Kidney (tissue), 13 donors: ENCODE measurements at regions not wholly inside any gene's neighbourhood (a gene's known extent, or its start where the extent isn't known, plus 50 kb on each side); places are given as distances from the start of the nearest gene placed in this dataset.

Source experiments
- DNase-seq, 5 donors: peaks; one replicate each; pipeline ENCODE4 v3.0.0-alpha.2; 2013 to 2020
- FAIRE-seq: peaks from 2 replicates; lab custom pipeline; 2012; peaks lifted over from hg19 to GRCh38; lab: Jason Lieb, UNC
- H3K27ac ChIP-seq, 2 donors: one replicate each; pipeline ENCODE4 v1.7.0; 2013; ENCODE audit warnings: low read depth in 2 of 2, low read length in 2 of 2, inconsistent platforms in 1 of 2
- H3K27me3 ChIP-seq: one replicate; pipeline ENCODE4 v1.7.1; 2013; ENCODE audit warnings: low read length, inconsistent platforms; ENCODE audit not compliant: control insufficient read depth, insufficient read depth
- H3K36me3 ChIP-seq, 3 donors: one replicate each; pipeline versions ENCODE4 v1.7.0 to v1.7.1; 2013; ENCODE audit warnings: low read length in 3 of 3, control low read depth in 1 of 3, inconsistent platforms in 1 of 3; ENCODE audit not compliant: insufficient read depth in 3 of 3, control insufficient read depth in 2 of 3
- H3K4me1 ChIP-seq, 3 donors: one replicate each; pipeline versions ENCODE4 v1.7.0 to v1.7.1; 2013; ENCODE audit warnings: low read length in 3 of 3, inconsistent platforms in 1 of 3, low read depth in 1 of 3; ENCODE audit not compliant: control insufficient read depth in 2 of 3, insufficient read depth in 2 of 3
- H3K4me3 ChIP-seq, 3 donors: one replicate each; pipeline versions ENCODE4 v1.7.0 to v1.8.1; 2013; ENCODE audit warnings: low read length in 3 of 3, control low read depth in 1 of 3, inconsistent platforms in 1 of 3
- H3K9ac ChIP-seq, 3 donors: one replicate each; pipeline versions ENCODE4 v1.7.0 to v1.7.1; 2013; ENCODE audit warnings: low read length in 3 of 3, control low read depth in 1 of 3, inconsistent platforms in 1 of 3
- H3K9me3 ChIP-seq, 3 donors: one replicate each; pipeline versions ENCODE4 v1.7.0 to v1.7.1; 2013; ENCODE audit warnings: low read length in 3 of 3, control low read depth in 1 of 3, inconsistent platforms in 1 of 3; ENCODE audit not compliant: control insufficient read depth in 2 of 3, insufficient read depth in 1 of 3
- CTCF ChIP-seq: IDR thresholded peaks from 3 replicates; pipeline ENCODE4 v1.5.1; 2012; ENCODE audit warnings: mild to moderate bottlenecking, moderate library complexity, borderline replicate concordance; ENCODE audit not compliant: insufficient read depth; ENCODE audit errors: extremely low read depth
- intact Hi-C: fragments of 100-400 bp; cut with DNase I; formaldehyde crosslinking; loops from one replicate; pipeline ENCODE4 v1.11.1; 2022
- donor health status: control.
- donor health status: control.
- donor health status: control.
- donor health status: control.
- donor health status: control.
- donor health status: DM: yes; HTN: yes; CAD: no.
- donor health status: Normal renal cell carcinoma (clear cell type).

- Histone ChIP-seq H3K9me3 (no peaks in the 10 kb centered on the region), H3K27me3 (no peaks in the 10 kb centered on the region), H3K4me3 (no peak overlapping the region), H3K36me3 (no peaks in the 10 kb centered on the region), H3K9ac (no peak overlapping the region), H3K27ac (no peak overlapping the region), H3K4me1 (no peaks in the 10 kb centered on the region)
- no peak for TF ChIP-seq CTCF
- DNase-seq: no peak
- FAIRE-seq: no peak
- intact Hi-C loops: no loop called here
Observed at GRCh38 chr7:136698231-136698630, 170.2 kb upstream of the CHRM2 start.

- intact Hi-C loops: no loop called here
Observed at GRCh38 chr7:136697271-136697670, 171.2 kb upstream of the CHRM2 start.

GRCh38 chr7:136693166-136694119 is 175.0 kb upstream of the CHRM2 start:
- no peaks in the 10 kb centered on the region for H3K27me3 ChIP-seq
- TF ChIP-seq CTCF: no peak
- DNase-seq (no peak), FAIRE-seq (no peak)
- H3K36me3 ChIP-seq: no peaks in the 10 kb centered on the region
- H3K4me1 ChIP-seq: no peaks in the 10 kb centered on the region
- no peak overlapping the region for H3K4me3 ChIP-seq
- intact Hi-C loops: no loop called here
- H3K9me3 ChIP-seq: no peaks in the 10 kb centered on the region
- no peak overlapping the region for H3K27ac ChIP-seq
- H3K9ac ChIP-seq: no peak overlapping the region

More at GRCh38 chr7:136697271-136697670, 171.2 kb upstream of the CHRM2 start:
- FAIRE-seq (no peak), DNase-seq (no peak)
- no peak for TF ChIP-seq CTCF
- no peak overlapping the region for H3K9ac ChIP-seq
- H3K27ac ChIP-seq: no peak overlapping the region
- no peaks in the 10 kb centered on the region for H3K9me3 ChIP-seq
- H3K4me3 ChIP-seq: no peak overlapping the region
- H3K27me3 ChIP-seq: no peaks in the 10 kb centered on the region
- no peaks in the 10 kb centered on the region for H3K4me1 ChIP-seq
- H3K36me3 ChIP-seq: no peaks in the 10 kb centered on the region
